ENCODE measurements at regions not wholly inside any gene's neighbourhood (a gene's known extent, or its start where the extent isn't known, plus 50 kb on each side); places are given as distances from the start of the nearest gene placed in this dataset.

GRCh38 chr14:86022031-86022629, 492.2 kb downstream of the FLRT2 start:
- in situ Hi-C loops (cut with MboI), result no loop called here
- SMC1A ChIA-PET (ENCODE audit: uncharacterized antibody, unreplicated experiment), result no interaction called here
- ATAC-seq (no peak), DNase-seq (ENCODE audit: low read depth, low spot score) (no peak), FAIRE-seq (no peak)
- Histone ChIP-seq H3K9me3 (replicated peaks; ENCODE audit: control insufficient read depth, insufficient read depth, low read length) (no peaks in the 10 kb centered on the region), H3K4me2 (ENCODE audit: control insufficient read depth, insufficient read depth) (no peak overlapping the region), H3K27ac (ENCODE audit: control insufficient read depth, insufficient read depth) (no peak overlapping the region), H3K9ac (ENCODE audit: control insufficient read depth, insufficient read depth, low read length) (no peak overlapping the region), H2AFZ (ENCODE audit: control insufficient read depth, low read depth, low read length) (no peak overlapping the region), H3K79me2 (ENCODE audit: control insufficient read depth, insufficient read depth, low read length) (no peaks in the 10 kb centered on the region), H3K4me3 (no peak overlapping the region), H3K36me3 (ENCODE audit: control insufficient read depth in 2 of 2, insufficient read depth in 2 of 2, low read length in 1 of 2) (no peaks in the 10 kb centered on the region), H3K4me1 (ENCODE audit: control insufficient read depth, insufficient read depth, low read length) (no peaks in the 10 kb centered on the region), H3K27me3 (replicated peaks in 1 of 2; ENCODE audit: control insufficient read depth in 2 of 2, insufficient read depth in 2 of 2, low read length in 1 of 2) (no peaks in the 10 kb centered on the region), H4K20me1 (ENCODE audit: control insufficient read depth, insufficient read depth) (no peaks in the 10 kb centered on the region)
- BruUV-seq (replicated peaks), result no TSS peak
- RAD21 ChIA-PET (ENCODE audit: unreplicated experiment), result no interaction called here
- POLR2A ChIA-PET, result no interaction called here
- intact Hi-C loops (cut with micrococcal nuclease; ENCODE audit: unreplicated experiment), result no loop called here
- WGBS (ENCODE audit: insufficient coverage, insufficient replicate concordance, low lambda C conversion rate, missing lambda C conversion rate), result 0% methylated on average over 3 of the region's 3 CpGs
- no peak for TF ChIP-seq MEF2B (IDR thresholded peaks at IDR 0.05; ENCODE audit: partially characterized antibody, poor library complexity, severe bottlenecking)
- TF ChIP-seq ZNF217 (IDR thresholded peaks at IDR 0.05), result no peak
- no peak for TF ChIP-seq SREBF1 (IDR thresholded peaks at IDR 0.05; ENCODE audit: low read length)
- TF ChIP-seq IRF4 (IDR thresholded peaks at IDR 0.05; ENCODE audit: low read depth, low read length), result no peak
- no peak for TF ChIP-seq STAT1 (conservative IDR thresholded peaks at IDR 0.05)
- no peak for TF ChIP-seq BRCA1 (IDR thresholded peaks at IDR 0.05; ENCODE audit: low read depth, low read length)
- no peak for TF ChIP-seq ZBTB4 (CRISPR knock-in tag; IDR thresholded peaks at IDR 0.05)
- TF ChIP-seq IKZF2 (IDR thresholded peaks at IDR 0.05), result no peak
- no peak for TF ChIP-seq SMAD5 (IDR thresholded peaks at IDR 0.05; ENCODE audit: low read depth)
- CTCF ChIA-PET, result interaction anchor here (0.7 kb wide), 1 partner anchor 49 kb away, joined by 3 read pairs; no protein-coding TSS in a partner anchor
